Breast epithelium (tissue), 4 donors: ENCODE measurements at regions not wholly inside any gene's neighbourhood (a gene's known extent, or its start where the extent isn't known, plus 50 kb on each side); places are given as distances from the start of the nearest gene placed in this dataset.

Experiments
- DNase-seq, 2 donors: peaks; one replicate each; pipeline ENCODE4 v3.0.0-alpha.2; 2019; ENCODE audit warnings: low spot score in 2 of 2
- H3K27ac ChIP-seq, 2 donors: fragments of 200-600 bp; sonication (generic) in 1 of 2; one replicate each; pipeline ENCODE4 v1.5.1; 2016 to 2019; ENCODE audit warnings: mild to moderate bottlenecking in 1 of 2
- H3K27me3 ChIP-seq, 2 donors: fragments of 200-600 bp; sonication (generic) in 1 of 2; one replicate each; pipeline versions ENCODE4 v1.5.1 to v1.6.0; 2017 to 2019; ENCODE audit warnings: control low read depth in 1 of 2, mild to moderate bottlenecking in 1 of 2
- H3K36me3 ChIP-seq: fragments of 200-600 bp; one replicate; pipeline ENCODE4 v1.5.1; 2019
- H3K4me1 ChIP-seq, 2 donors: fragments of 200-600 bp; sonication (generic); one replicate each; pipeline ENCODE4 v1.5.1; 2016 to 2019; ENCODE audit warnings: control low read depth in 1 of 2
- H3K4me3 ChIP-seq, 3 donors: fragments of 200-600 bp; sonication (generic); 1 replicate in 2 of 3; 2 replicates in 1 of 3; pipeline ENCODE4 v1.5.1; 2016 to 2019; ENCODE audit warnings: mild to moderate bottlenecking in 3 of 3, moderate library complexity in 2 of 3
- H3K9me3 ChIP-seq, 2 donors: fragments of 200-600 bp; sonication (generic) in 1 of 2; one replicate each; pipeline ENCODE4 v1.5.1; 2016 to 2019; ENCODE audit warnings: control low read depth in 1 of 2
- POLR2A ChIP-seq: fragments of 450-650 bp; IDR thresholded peaks from one replicate; pipeline ENCODE4 v1.6.1; 2016; ENCODE audit warnings: antibody characterized with exemption, mild to moderate bottlenecking, moderate library complexity
- POLR2AphosphoS5 ChIP-seq, 3 donors: sonication (generic); formaldehyde crosslinking; IDR thresholded peaks; one replicate each; pipeline ENCODE4 v1.6.1; 2017; ENCODE audit warnings: antibody characterized with exemption in 3 of 3
- intact Hi-C: fragments of 100-400 bp; cut with DNase I; formaldehyde crosslinking; loops from one replicate; pipeline ENCODE4 v1.15.1; 2023; ENCODE audit warnings: low total_unique reads
- TF ChIP-seq, protein P1 (sequence below), 3 donors: fragments of 450-650 bp; IDR thresholded peaks; one replicate each; pipeline ENCODE4 v1.5.1; 2016 to 2017; ENCODE audit warnings: antibody characterized with exemption in 3 of 3, mild to moderate bottlenecking in 3 of 3, moderate library complexity in 3 of 3

- TF ChIP-seq POLR2AphosphoS5 (IDR thresholded peaks at IDR 0.05) (no peak), POLR2A (no peak)
- TF ChIP-seq, protein P1, sequence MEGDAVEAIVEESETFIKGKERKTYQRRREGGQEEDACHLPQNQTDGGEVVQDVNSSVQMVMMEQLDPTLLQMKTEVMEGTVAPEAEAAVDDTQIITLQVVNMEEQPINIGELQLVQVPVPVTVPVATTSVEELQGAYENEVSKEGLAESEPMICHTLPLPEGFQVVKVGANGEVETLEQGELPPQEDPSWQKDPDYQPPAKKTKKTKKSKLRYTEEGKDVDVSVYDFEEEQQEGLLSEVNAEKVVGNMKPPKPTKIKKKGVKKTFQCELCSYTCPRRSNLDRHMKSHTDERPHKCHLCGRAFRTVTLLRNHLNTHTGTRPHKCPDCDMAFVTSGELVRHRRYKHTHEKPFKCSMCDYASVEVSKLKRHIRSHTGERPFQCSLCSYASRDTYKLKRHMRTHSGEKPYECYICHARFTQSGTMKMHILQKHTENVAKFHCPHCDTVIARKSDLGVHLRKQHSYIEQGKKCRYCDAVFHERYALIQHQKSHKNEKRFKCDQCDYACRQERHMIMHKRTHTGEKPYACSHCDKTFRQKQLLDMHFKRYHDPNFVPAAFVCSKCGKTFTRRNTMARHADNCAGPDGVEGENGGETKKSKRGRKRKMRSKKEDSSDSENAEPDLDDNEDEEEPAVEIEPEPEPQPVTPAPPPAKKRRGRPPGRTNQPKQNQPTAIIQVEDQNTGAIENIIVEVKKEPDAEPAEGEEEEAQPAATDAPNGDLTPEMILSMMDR (IDR thresholded peaks at IDR 0.05), result no peak
- no peak for DNase-seq
- intact Hi-C loops, result no loop called here
- Histone ChIP-seq H3K4me1 (no peaks in the 10 kb centered on the region), H3K4me3 (no peak overlapping the region), H3K9me3 (no peaks in the 10 kb centered on the region), H3K36me3 (no peaks in the 10 kb centered on the region), H3K27ac (no peak overlapping the region), H3K27me3 (no peaks in the 10 kb centered on the region)
Measured at GRCh38 chr1:227459326-227459841, 104.0 kb upstream of the ZNF678 start.

DNA sequence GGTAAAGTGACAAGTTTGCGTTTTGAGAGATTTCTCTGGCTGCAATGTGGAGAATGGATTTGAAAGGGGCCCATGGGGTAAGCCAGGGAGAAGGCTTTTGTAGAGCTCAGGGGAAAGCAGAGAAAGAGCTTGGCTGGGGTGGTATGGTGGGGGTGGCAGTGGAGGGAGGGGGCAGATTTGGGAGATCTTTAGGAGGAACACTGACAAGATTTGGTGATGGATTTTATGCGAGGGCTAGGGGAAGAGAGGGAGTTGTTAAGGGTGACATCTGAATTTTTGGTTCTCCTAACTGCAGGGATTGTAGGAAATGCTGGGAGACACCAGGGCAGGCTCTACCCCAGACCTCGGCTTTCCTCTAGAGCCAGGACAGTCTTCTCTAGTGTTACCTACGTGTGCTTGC, 108.7 kb upstream of the ZNF678 start:
- Histone ChIP-seq H3K4me3 (no peak overlapping the region), H3K4me1 (no peaks in the 10 kb centered on the region), H3K9me3 (no peaks in the 10 kb centered on the region), H3K36me3 (no peaks in the 10 kb centered on the region), H3K27me3 (no peaks in the 10 kb centered on the region), H3K27ac (no peak overlapping the region)
- no peak for TF ChIP-seq POLR2AphosphoS5 (IDR thresholded peaks at IDR 0.05)
- TF ChIP-seq, protein P1 (IDR thresholded peaks at IDR 0.05), result no peak
- TF ChIP-seq POLR2A, result no peak
- intact Hi-C loops, result no loop called here
- DNase-seq, result no peak

GRCh38 chr1:227453631-227454355, 109.6 kb upstream of the ZNF678 start:
- H3K4me1 ChIP-seq, result no peaks in the 10 kb centered on the region
- DNase-seq, result no peak
- H3K27me3 ChIP-seq, result no peaks in the 10 kb centered on the region
- H3K36me3 ChIP-seq, result no peaks in the 10 kb centered on the region
- H3K27ac ChIP-seq, result no peak overlapping the region
- intact Hi-C loops, result no loop called here
- no peak overlapping the region for H3K4me3 ChIP-seq
- TF ChIP-seq POLR2AphosphoS5 (IDR thresholded peaks at IDR 0.05) (no peak), POLR2A (no peak)
- TF ChIP-seq, protein P1 (IDR thresholded peaks at IDR 0.05), result no peak
- no peaks in the 10 kb centered on the region for H3K9me3 ChIP-seq

- Histone ChIP-seq H3K27me3 (no peaks in the 10 kb centered on the region), H3K9me3 (no peaks in the 10 kb centered on the region), H3K27ac (no peak overlapping the region), H3K36me3 (no peaks in the 10 kb centered on the region), H3K4me1 (no peaks in the 10 kb centered on the region), H3K4me3 (no peak overlapping the region)
- no peak for TF ChIP-seq POLR2AphosphoS5 (IDR thresholded peaks at IDR 0.05)
- TF ChIP-seq POLR2A, result no peak
- TF ChIP-seq, protein P1 (IDR thresholded peaks at IDR 0.05), result no peak
- DNase-seq, result no peak
- intact Hi-C loops, result no loop called here
Measured at GRCh38 chr1:227451954-227452353, 111.4 kb upstream of the ZNF678 start.

- intact Hi-C loops, result no loop called here
- no peak overlapping the region for H3K27ac ChIP-seq
- no peaks in the 10 kb centered on the region for H3K27me3 ChIP-seq
- no peak overlapping the region for H3K4me3 ChIP-seq
- no peaks in the 10 kb centered on the region for H3K36me3 ChIP-seq
- H3K4me1 ChIP-seq, result no peaks in the 10 kb centered on the region
- DNase-seq, result no peak
- no peaks in the 10 kb centered on the region for H3K9me3 ChIP-seq
- TF ChIP-seq POLR2AphosphoS5 (IDR thresholded peaks at IDR 0.05) (no peak), POLR2A (no peak)
- TF ChIP-seq, protein P1 (IDR thresholded peaks at IDR 0.05), result no peak
Measured at GRCh38 chr1:227451057-227451456, 112.3 kb upstream of the ZNF678 start.
